Activated naive CD4-positive, alpha-beta T cell treated with anti-CD3 and anti-CD28 coated beads for 36 hours (primary cell): ENCODE measurements at regions not wholly inside any gene's neighbourhood (a gene's known extent, or its start where the extent isn't known, plus 50 kb on each side); places are given as distances from the start of the nearest gene placed in this dataset.

ENCODE experiments used
- CTCF ChIA-PET: fragments of 350-600 bp; sonication (Branson Sonifier 250); formaldehyde crosslinking; loops from one replicate; lab custom pipeline; 2021; ENCODE audit warnings: antibody characterized with exemption; lab: Charles Lee
- DNase-seq: peaks from one replicate; pipeline ENCODE4 v3.0.0-alpha.2; 2020
- H3K27ac Mint-ChIP-seq: one replicate; pipeline ENCODE4 v1.8.0; 2021; ENCODE audit warnings: mild to moderate bottlenecking, mixed read lengths
- H3K27me3 Mint-ChIP-seq: one replicate; pipeline ENCODE4 v1.8.0; 2021; ENCODE audit warnings: low read depth, mixed read lengths
- H3K36me3 Mint-ChIP-seq: one replicate; pipeline ENCODE4 v1.8.0; 2021; ENCODE audit warnings: low read depth, mixed read lengths
- H3K4me1 Mint-ChIP-seq: one replicate; pipeline ENCODE4 v1.8.0; 2021; ENCODE audit warnings: low read depth, mixed read lengths
- H3K4me3 Mint-ChIP-seq: one replicate; pipeline ENCODE4 v1.8.0; 2021; ENCODE audit warnings: mild to moderate bottlenecking, moderate library complexity, mixed read lengths
- H3K9me3 Mint-ChIP-seq: one replicate; pipeline ENCODE4 v1.8.0; 2021; ENCODE audit warnings: mixed read lengths
- intact Hi-C: fragments of 100-400 bp; cut with micrococcal nuclease; formaldehyde crosslinking; loops from one replicate; pipeline ENCODE4 v1.15.1; 2023

GRCh38 chr20:50427719-50428083 is 82.5 kb upstream of the PTPN1 start:
- Mint-ChIP-seq H3K4me3 (no peak overlapping the region), H3K27ac (no peak overlapping the region), H3K9me3 (no peaks in the 10 kb centered on the region), H3K27me3 (no peaks in the 10 kb centered on the region), H3K36me3 (no peaks in the 10 kb centered on the region), H3K4me1 (no peaks in the 10 kb centered on the region)
- CTCF ChIA-PET = interaction anchor here (1.1 kb wide), 1 partner anchor 36 kb away, joined by 3 read pairs; no protein-coding TSS in a partner anchor
- DNase-seq = peak; percentile 14
- intact Hi-C loops = no loop called here

DNA sequence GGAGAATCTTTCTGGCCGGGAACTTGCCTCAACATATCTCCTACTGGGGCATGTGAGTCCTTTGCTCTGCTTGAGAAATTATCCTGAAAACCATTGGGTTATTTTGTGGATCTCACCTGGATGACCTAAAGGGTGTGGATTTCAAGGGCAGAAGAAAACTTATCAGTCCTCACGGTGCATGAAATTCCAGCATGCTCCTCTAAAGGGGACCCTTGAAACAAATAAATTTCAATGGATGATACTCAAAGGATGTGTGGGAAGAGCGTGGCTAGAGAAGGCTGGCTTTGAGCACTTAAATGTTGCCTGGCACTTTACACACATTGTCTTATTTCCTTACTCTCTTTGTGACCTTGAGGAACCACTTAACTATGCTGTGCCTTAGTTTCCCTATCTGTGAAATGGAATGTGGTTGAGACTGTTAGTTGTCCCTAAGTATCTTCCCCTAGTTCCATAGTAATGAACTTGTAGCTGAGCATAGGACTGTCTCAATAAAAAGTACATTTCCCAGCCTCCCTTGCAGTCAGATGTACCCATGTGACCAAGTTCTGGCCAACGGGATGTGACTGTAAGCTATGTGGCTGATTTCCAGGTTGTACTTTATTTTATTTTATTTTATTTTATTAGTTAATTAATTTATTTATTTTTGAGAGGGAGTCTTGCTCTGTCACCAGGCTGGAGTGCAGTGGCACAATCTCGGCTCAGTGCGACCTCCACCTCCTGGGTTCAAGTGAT is 81.9 kb upstream of the PTPN1 start:
- CTCF ChIA-PET = interaction anchor here (1.1 kb wide), 1 partner anchor 36 kb away, joined by 3 read pairs; no protein-coding TSS in a partner anchor
- Mint-ChIP-seq H3K36me3 (no peaks in the 10 kb centered on the region), H3K4me3 (no peak overlapping the region), H3K9me3 (no peaks in the 10 kb centered on the region), H3K27me3 (peaks cover 3% of the 10 kb centered on the region), H3K27ac (no peak overlapping the region), H3K4me1 (no peaks in the 10 kb centered on the region)
- DNase-seq = no peak
- intact Hi-C loops = no loop called here

GRCh38 chr20:50429412-50429811 is 80.8 kb upstream of the PTPN1 start:
- H3K4me1 Mint-ChIP-seq = no peaks in the 10 kb centered on the region
- no peak for DNase-seq

DNA sequence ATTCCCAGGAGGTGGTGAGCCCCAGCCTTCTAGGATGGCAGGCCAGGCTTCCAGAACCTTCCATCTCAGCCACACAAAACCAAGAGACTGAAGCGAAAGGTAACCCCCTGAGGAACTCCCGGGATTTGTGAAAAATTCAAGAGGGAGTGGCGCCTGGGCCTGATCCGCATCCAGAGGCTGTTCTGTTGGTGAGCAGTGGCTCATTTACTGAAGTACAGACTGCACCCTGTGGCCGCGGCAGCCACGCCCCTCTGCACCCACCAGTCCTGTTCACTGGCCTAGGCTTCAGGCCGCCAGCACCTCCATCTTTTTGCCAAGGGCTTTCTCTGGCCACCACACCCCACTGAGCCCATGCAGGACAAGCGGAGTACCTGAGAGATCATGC is 79.1 kb upstream of the PTPN1 start:
- intact Hi-C loops = no loop called here
- Mint-ChIP-seq H3K4me1 (no peaks in the 10 kb centered on the region), H3K27me3 (peaks cover 3% of the 10 kb centered on the region), H3K4me3 (no peak overlapping the region), H3K36me3 (no peaks in the 10 kb centered on the region), H3K9me3 (no peaks in the 10 kb centered on the region), H3K27ac (no peak overlapping the region)
- CTCF ChIA-PET = no interaction called here
- DNase-seq = no peak

More at GRCh38 chr20:50429412-50429811, 80.8 kb upstream of the PTPN1 start:
- no peak overlapping the region for H3K27ac Mint-ChIP-seq
- H3K36me3 Mint-ChIP-seq = no peaks in the 10 kb centered on the region
- CTCF ChIA-PET = no interaction called here
- intact Hi-C loops = no loop called here
- peaks cover 3% of the 10 kb centered on the region for H3K27me3 Mint-ChIP-seq
- H3K9me3 Mint-ChIP-seq = no peaks in the 10 kb centered on the region
- H3K4me3 Mint-ChIP-seq = no peak overlapping the region

- intact Hi-C loops = no loop called here
- Mint-ChIP-seq H3K9me3 (no peaks in the 10 kb centered on the region), H3K36me3 (no peaks in the 10 kb centered on the region), H3K4me1 (no peaks in the 10 kb centered on the region), H3K27ac (no peak overlapping the region), H3K27me3 (peaks cover 3% of the 10 kb centered on the region), H3K4me3 (no peak overlapping the region)
- CTCF ChIA-PET = interaction anchor here (1.0 kb wide), 1 partner anchor 245 kb away, joined by 3 read pairs; no protein-coding TSS in a partner anchor
- DNase-seq = no peak
Observed at GRCh38 chr20:50433001-50433761, 77.0 kb upstream of the PTPN1 start.

DNA sequence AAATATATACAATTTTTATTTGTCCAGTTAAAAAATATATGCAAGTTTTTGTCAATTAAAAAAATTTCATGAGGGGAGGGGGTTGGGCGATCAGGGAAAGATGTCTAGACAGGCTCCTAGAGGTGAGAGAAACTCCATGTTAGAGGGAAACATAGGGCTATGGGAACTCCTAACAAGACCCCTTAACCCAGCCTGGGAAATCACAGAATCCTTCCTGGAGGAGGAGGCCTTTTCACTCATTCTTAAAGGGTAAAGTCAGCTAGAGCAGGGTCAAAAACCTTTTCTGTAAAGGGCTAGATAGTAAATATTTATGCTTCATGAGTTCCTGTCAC is 75.9 kb upstream of the PTPN1 start:
- Mint-ChIP-seq H3K4me1 (no peaks in the 10 kb centered on the region), H3K9me3 (no peaks in the 10 kb centered on the region), H3K4me3 (no peak overlapping the region), H3K36me3 (no peaks in the 10 kb centered on the region), H3K27me3 (peaks cover 3% of the 10 kb centered on the region), H3K27ac (no peak overlapping the region)
- no peak for DNase-seq
- intact Hi-C loops = no loop called here
- CTCF ChIA-PET = no interaction called here

- H3K27ac Mint-ChIP-seq = no peak overlapping the region
- CTCF ChIA-PET = no interaction called here
- no peaks in the 10 kb centered on the region for H3K36me3 Mint-ChIP-seq
- intact Hi-C loops = no loop called here
- DNase-seq = no peak
- H3K9me3 Mint-ChIP-seq = no peaks in the 10 kb centered on the region
- H3K4me3 Mint-ChIP-seq = no peak overlapping the region
- H3K4me1 Mint-ChIP-seq = no peaks in the 10 kb centered on the region
- H3K27me3 Mint-ChIP-seq = peaks cover 3% of the 10 kb centered on the region
Observed at GRCh38 chr20:50434653-50435396, 75.4 kb upstream of the PTPN1 start.

DNA sequence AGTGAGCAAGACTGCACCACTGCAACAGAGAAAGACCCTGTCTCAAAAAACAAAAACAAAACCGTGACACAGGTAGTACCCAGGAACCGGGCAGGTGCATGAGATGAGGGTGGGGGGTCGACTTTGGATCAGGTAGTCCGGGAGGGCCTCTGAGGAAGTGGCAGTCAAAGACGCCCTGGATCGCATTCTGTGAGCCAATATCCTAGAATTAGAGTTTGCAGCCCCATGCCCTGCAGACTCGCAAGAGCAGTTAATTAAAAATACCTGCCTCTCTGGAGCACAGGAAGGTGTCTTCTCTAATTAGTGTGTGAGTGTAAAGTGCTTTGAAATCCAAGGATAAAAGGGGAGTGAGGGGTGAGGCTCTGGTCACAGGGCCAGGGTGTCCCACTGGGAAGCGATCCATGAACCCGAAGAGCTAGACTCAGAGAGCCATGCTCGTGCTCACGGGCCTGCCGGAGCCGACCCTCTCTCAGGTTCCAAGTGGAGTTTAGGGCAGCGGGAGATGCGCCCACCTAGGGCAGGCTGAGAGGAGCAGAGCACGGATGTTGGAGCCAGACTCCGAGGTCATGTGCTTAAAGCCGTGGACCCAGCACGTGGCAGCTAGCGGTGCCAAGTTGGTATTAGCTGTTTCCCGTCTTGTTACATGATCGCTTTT is 74.7 kb upstream of the PTPN1 start:
- Mint-ChIP-seq H3K4me3 (no peak overlapping the region), H3K36me3 (no peaks in the 10 kb centered on the region), H3K4me1 (peaks cover 3% of the 10 kb centered on the region), H3K27ac (no peak overlapping the region), H3K27me3 (peaks cover 3% of the 10 kb centered on the region), H3K9me3 (no peaks in the 10 kb centered on the region)
- DNase-seq = no peak
- CTCF ChIA-PET = no interaction called here
- intact Hi-C loops = no loop called here

DNA sequence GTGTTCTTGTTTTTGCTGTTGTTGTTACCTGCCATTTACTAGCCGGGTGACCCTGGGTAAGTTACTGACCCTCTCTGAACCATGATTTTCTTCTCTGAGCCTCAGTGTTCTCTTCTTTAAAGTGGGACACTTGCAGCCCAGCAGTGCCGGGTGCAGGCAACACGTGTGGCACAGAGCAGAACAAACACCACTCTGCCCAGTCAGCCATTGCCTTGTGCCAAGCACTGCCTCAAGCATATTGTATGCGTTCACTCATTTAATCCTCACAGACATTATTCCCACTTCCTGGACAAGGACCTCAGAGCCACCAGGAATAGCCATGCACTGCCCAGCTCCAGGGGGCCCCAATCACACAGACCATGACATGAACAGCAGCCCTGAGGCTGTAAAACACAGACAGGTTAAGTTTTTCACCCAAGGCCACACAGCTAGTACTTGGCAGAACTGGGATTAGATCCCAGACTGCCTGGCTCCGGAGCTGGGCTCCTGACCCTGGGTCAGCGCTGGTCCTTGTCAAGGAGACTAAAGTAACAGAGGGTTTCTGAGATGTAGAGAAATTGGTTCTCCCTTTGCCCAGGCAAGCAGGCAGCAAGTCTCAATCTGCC is 74.0 kb upstream of the PTPN1 start:
- Mint-ChIP-seq H3K4me3 (no peak overlapping the region), H3K27me3 (peaks cover 3% of the 10 kb centered on the region)
- intact Hi-C loops = no loop called here

GRCh38 chr20:50436696-50437095 is 73.5 kb upstream of the PTPN1 start:
- intact Hi-C loops = no loop called here
- H3K9me3 Mint-ChIP-seq = no peaks in the 10 kb centered on the region

More for the DNA sequence above, 74.0 kb upstream of the PTPN1 start:
- H3K9me3 Mint-ChIP-seq = no peaks in the 10 kb centered on the region
- CTCF ChIA-PET = no interaction called here
- H3K4me1 Mint-ChIP-seq = peaks cover 8% of the 10 kb centered on the region
- no peak overlapping the region for H3K27ac Mint-ChIP-seq
- no peak for DNase-seq
- no peaks in the 10 kb centered on the region for H3K36me3 Mint-ChIP-seq

GRCh38 chr20:50438986-50439407 is 71.2 kb upstream of the PTPN1 start:
- intact Hi-C loops = no loop called here
- H3K4me1 Mint-ChIP-seq = peaks cover 12% of the 10 kb centered on the region
- no peaks in the 10 kb centered on the region for H3K9me3 Mint-ChIP-seq
- H3K4me3 Mint-ChIP-seq = no peak overlapping the region
- H3K27ac Mint-ChIP-seq = no peak overlapping the region
- DNase-seq = no peak
- no peaks in the 10 kb centered on the region for H3K27me3 Mint-ChIP-seq
- CTCF ChIA-PET = no interaction called here
- H3K36me3 Mint-ChIP-seq = no peaks in the 10 kb centered on the region

More at GRCh38 chr20:50436696-50437095, 73.5 kb upstream of the PTPN1 start:
- no peaks in the 10 kb centered on the region for H3K36me3 Mint-ChIP-seq
- no peak for DNase-seq
- H3K4me1 Mint-ChIP-seq = peaks cover 12% of the 10 kb centered on the region
- peaks cover 3% of the 10 kb centered on the region for H3K27me3 Mint-ChIP-seq
- H3K4me3 Mint-ChIP-seq = no peak overlapping the region
- CTCF ChIA-PET = no interaction called here
- no peak overlapping the region for H3K27ac Mint-ChIP-seq
